Fibroblast of skin of left quadriceps (primary cell): ENCODE measurements at regions not wholly inside any gene's neighbourhood (a gene's known extent, or its start where the extent isn't known, plus 50 kb on each side); places are given as distances from the start of the nearest gene placed in this dataset.

Experiments
- DNase-seq, 2 experiments: peaks; one replicate each; pipeline ENCODE4 v3.0.0-alpha.2; 2013; ENCODE audit warnings: low read depth in 2 of 2

- no peak for DNase-seq
These were observed 673.8 kb upstream of the CITED2 start for GRCh38 chr6:140048202-140048790.

- DNase-seq: no peak
These were observed 672.9 kb upstream of the CITED2 start for GRCh38 chr6:140047321-140047720.

- DNase-seq: no peak
These were observed 671.7 kb upstream of the CITED2 start for GRCh38 chr6:140046016-140046632.

- DNase-seq: no peak
These were observed 670.7 kb upstream of the CITED2 start for GRCh38 chr6:140045116-140045515.

GRCh38 chr6:140044626-140045025 lies 670.2 kb upstream of the CITED2 start:
- no peak for DNase-seq

GRCh38 chr6:140043762-140044378 lies 669.4 kb upstream of the CITED2 start:
- DNase-seq: no peak

GRCh38 chr6:140043357-140043756 lies 668.9 kb upstream of the CITED2 start:
- DNase-seq: peak; percentile 80 to 82

- no peak for DNase-seq
These were observed 667.3 kb upstream of the CITED2 start for GRCh38 chr6:140041571-140042332.

GRCh38 chr6:140041056-140041455 lies 666.6 kb upstream of the CITED2 start:
- no peak for DNase-seq

GRCh38 chr6:140040396-140040795 lies 665.9 kb upstream of the CITED2 start:
- no peak for DNase-seq

- DNase-seq: no peak
These were observed 664.9 kb upstream of the CITED2 start for GRCh38 chr6:140039364-140039763.

- no peak for DNase-seq
These were observed 661.7 kb upstream of the CITED2 start for GRCh38 chr6:140036196-140036595.

- no peak for DNase-seq
These were observed 657.7 kb upstream of the CITED2 start for GRCh38 chr6:140032189-140032588.

GRCh38 chr6:140029551-140029950 lies 655.1 kb upstream of the CITED2 start:
- no peak for DNase-seq

GRCh38 chr6:140027219-140027618 lies 652.8 kb upstream of the CITED2 start:
- DNase-seq: no peak

- no peak for DNase-seq
These were observed 652.1 kb upstream of the CITED2 start for GRCh38 chr6:140026546-140026945.

- DNase-seq: no peak
These were observed 650.7 kb upstream of the CITED2 start for GRCh38 chr6:140025171-140025570.

GRCh38 chr6:140020207-140020791 lies 645.9 kb upstream of the CITED2 start:
- DNase-seq: no peak

- no peak for DNase-seq
These were observed 644.1 kb upstream of the CITED2 start for GRCh38 chr6:140018588-140018987.

GRCh38 chr6:140017470-140017869 lies 643.0 kb upstream of the CITED2 start:
- DNase-seq: no peak

- DNase-seq: no peak
These were observed 637.7 kb upstream of the CITED2 start for GRCh38 chr6:140012150-140012549.

- no peak for DNase-seq
These were observed 637.1 kb upstream of the CITED2 start for GRCh38 chr6:140011537-140011936.
